ENCODE measurements at regions not wholly inside any gene's neighbourhood (a gene's known extent, or its start where the extent isn't known, plus 50 kb on each side); places are given as distances from the start of the nearest gene placed in this dataset.

DNA sequence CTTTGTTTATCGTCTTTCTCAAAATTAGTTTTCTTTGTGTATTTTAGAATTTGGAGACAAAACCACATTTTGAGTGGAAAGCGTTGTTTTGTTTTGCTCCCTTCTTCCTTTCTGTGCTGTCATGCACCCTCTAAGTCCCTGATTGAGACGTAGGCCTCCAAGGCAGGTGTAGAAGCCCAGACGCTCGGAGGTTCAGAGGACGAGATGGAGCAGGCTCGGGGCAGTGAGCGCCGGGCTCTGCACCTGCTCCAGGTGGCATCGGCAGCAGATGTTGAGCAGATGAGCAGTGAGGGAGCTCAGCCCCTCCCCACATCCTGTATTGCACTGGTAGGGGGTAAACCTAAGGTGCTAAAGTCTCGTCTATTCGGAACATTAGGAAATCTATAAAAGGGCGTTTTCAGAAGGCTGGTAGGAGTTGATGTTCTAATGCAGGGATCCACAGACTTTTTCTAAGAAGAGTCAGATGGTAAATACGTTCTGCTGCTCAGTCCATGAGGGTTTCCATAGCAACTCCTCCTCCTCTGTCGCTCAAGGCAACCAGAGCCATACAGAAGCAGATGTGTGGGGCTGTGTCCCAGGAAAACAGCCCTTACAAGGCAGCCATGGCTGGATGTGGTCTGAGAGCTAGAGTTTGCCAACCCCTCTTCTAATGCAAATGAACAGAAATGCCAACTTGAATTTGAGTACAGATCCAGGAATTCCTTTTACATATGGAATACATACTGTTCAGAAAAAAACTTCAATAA lies 724.2 kb downstream of the BRD1 start:
- Histone ChIP-seq H4K91ac (ENCODE audit: insufficient read depth, low read depth, low read length) (no peak overlapping the region), H3K79me1 (ENCODE audit: low read depth in 1 of 2, low read length in 2 of 2) (no peaks in the 10 kb centered on the region), H3K27ac (ENCODE audit: insufficient read depth, low read length) (no peak overlapping the region), H3K27me3 (ENCODE audit: control insufficient read depth, insufficient read depth, low read length) (no peaks in the 10 kb centered on the region), H3K4me1 (ENCODE audit: control insufficient read depth, insufficient read depth, low read length) (no peaks in the 10 kb centered on the region), H3K9me1 (ENCODE audit: insufficient read depth, low read length) (no peaks in the 10 kb centered on the region), H3K56ac (ENCODE audit: extremely low read depth, insufficient read depth, low read length) (no peak overlapping the region), H4K5ac (ENCODE audit: low read depth, low read length) (no peak overlapping the region), H3K4ac (ENCODE audit: low read depth, low read length) (no peak overlapping the region), H2BK20ac (ENCODE audit: low read depth, low read length) (no peak overlapping the region), H3K9me3 (ENCODE audit: control insufficient read depth, insufficient read depth, low read length) (peaks cover 57% of the 10 kb centered on the region), H2BK15ac (ENCODE audit: low read depth, low read length) (no peak overlapping the region), H2BK5ac (ENCODE audit: low read depth, low read length, poor library complexity, severe bottlenecking) (no peak overlapping the region), H2AK5ac (ENCODE audit: low read depth, low read length) (no peak overlapping the region), H3K14ac (replicated peaks; ENCODE audit: low read depth, low read length) (no peak overlapping the region), H2AFZ (replicated peaks; ENCODE audit: low read length, poor library complexity) (no peak overlapping the region), H2BK120ac (ENCODE audit: low read depth, low read length) (no peak overlapping the region), H3K4me3 (ENCODE audit: insufficient read depth, low read depth, low read length) (no peak overlapping the region), H3K23ac (ENCODE audit: low read depth, low read length) (no peak overlapping the region), H2AK9ac (replicated peaks; ENCODE audit: low read depth, low read length, poor library complexity) (no peak overlapping the region), H4K8ac (ENCODE audit: low read depth in 2 of 2, low read length in 2 of 2) (no peak overlapping the region), H4K20me1 (ENCODE audit: insufficient read depth, low read length) (no peaks in the 10 kb centered on the region), H3K4me2 (ENCODE audit: low read depth, low read length) (no peak overlapping the region), H3K36me3 (ENCODE audit: control insufficient read depth, insufficient read depth, low read length) (no peaks in the 10 kb centered on the region), H3K9ac (ENCODE audit: low read depth, low read length) (no peak overlapping the region), H3K18ac (ENCODE audit: low read depth, low read length) (no peak overlapping the region)
- no CpG with 5 or more reads among the region's 15 CpGs for WGBS, 2 experiments (ENCODE audit: extremely low coverage in 2 of 2, insufficient read length in 1 of 2)
- in situ Hi-C loops (cut with MboI; ENCODE audit: low sequenced_read_pairs) (no loop called here), intact Hi-C loops (cut with micrococcal nuclease) (no loop called here), dilution Hi-C loops (cut with HindIII; ENCODE audit: low sequenced_read_pairs, unreplicated experiment) (no loop called here)
- ATAC-seq (ENCODE audit: low read depth) (no peak), DNase-seq (no peak)
- no TSS peak for BruUV-seq (replicated peaks)
- ChIA-PET CTCF (no interaction called here), POLR2A (ENCODE audit: unreplicated experiment) (no interaction called here)
- TF ChIP-seq, protein P1, sequence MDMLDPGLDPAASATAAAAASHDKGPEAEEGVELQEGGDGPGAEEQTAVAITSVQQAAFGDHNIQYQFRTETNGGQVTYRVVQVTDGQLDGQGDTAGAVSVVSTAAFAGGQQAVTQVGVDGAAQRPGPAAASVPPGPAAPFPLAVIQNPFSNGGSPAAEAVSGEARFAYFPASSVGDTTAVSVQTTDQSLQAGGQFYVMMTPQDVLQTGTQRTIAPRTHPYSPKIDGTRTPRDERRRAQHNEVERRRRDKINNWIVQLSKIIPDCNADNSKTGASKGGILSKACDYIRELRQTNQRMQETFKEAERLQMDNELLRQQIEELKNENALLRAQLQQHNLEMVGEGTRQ (IDR thresholded peaks at IDR 0.05; ENCODE audit: low read depth, low read length) = no peak
- TF ChIP-seq POLR2A (IDR thresholded peaks at IDR 0.05; ENCODE audit: low read depth, low read length) (no peak), RCOR1 (IDR thresholded peaks at IDR 0.05; ENCODE audit: insufficient replicate concordance, low read length) (no peak), NFE2L2 (IDR thresholded peaks at IDR 0.05; ENCODE audit: low read depth, low read length) (no peak), MAZ (IDR thresholded peaks at IDR 0.05; ENCODE audit: borderline replicate concordance, low read depth, low read length) (no peak), CHD1 (IDR thresholded peaks at IDR 0.05; ENCODE audit: low read depth, low read length) (no peak), SMC3 (IDR thresholded peaks at IDR 0.05; ENCODE audit: low read depth, low read length) (no peak), RFX5 (IDR thresholded peaks at IDR 0.05; ENCODE audit: low read depth, low read length) (no peak), MXI1 (IDR thresholded peaks at IDR 0.05; ENCODE audit: borderline replicate concordance, low read depth, low read length) (no peak)
- TF ChIP-seq, protein P2, sequence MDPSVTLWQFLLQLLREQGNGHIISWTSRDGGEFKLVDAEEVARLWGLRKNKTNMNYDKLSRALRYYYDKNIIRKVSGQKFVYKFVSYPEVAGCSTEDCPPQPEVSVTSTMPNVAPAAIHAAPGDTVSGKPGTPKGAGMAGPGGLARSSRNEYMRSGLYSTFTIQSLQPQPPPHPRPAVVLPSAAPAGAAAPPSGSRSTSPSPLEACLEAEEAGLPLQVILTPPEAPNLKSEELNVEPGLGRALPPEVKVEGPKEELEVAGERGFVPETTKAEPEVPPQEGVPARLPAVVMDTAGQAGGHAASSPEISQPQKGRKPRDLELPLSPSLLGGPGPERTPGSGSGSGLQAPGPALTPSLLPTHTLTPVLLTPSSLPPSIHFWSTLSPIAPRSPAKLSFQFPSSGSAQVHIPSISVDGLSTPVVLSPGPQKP (IDR thresholded peaks at IDR 0.05; ENCODE audit: borderline replicate concordance, low read depth, low read length) = no peak
- TF ChIP-seq, protein P3, sequence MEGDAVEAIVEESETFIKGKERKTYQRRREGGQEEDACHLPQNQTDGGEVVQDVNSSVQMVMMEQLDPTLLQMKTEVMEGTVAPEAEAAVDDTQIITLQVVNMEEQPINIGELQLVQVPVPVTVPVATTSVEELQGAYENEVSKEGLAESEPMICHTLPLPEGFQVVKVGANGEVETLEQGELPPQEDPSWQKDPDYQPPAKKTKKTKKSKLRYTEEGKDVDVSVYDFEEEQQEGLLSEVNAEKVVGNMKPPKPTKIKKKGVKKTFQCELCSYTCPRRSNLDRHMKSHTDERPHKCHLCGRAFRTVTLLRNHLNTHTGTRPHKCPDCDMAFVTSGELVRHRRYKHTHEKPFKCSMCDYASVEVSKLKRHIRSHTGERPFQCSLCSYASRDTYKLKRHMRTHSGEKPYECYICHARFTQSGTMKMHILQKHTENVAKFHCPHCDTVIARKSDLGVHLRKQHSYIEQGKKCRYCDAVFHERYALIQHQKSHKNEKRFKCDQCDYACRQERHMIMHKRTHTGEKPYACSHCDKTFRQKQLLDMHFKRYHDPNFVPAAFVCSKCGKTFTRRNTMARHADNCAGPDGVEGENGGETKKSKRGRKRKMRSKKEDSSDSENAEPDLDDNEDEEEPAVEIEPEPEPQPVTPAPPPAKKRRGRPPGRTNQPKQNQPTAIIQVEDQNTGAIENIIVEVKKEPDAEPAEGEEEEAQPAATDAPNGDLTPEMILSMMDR (conservative IDR thresholded peaks at IDR 0.05; ENCODE audit: low read depth, low read length) = no peak

All from IMR-90 (cell line).